ENCODE measurements at regions not wholly inside any gene's neighbourhood (a gene's known extent, or its start where the extent isn't known, plus 50 kb on each side); places are given as distances from the start of the nearest gene placed in this dataset.

- DNase-seq: no peak
- Histone ChIP-seq H3K4me3 (no peak overlapping the region), H3K36me3 (ENCODE audit: low read depth, missing control alignments) (no peaks in the 10 kb centered on the region), H3K27ac (peak overlapping the region in 1 of 2 donors; percentile 69), H3K27me3 (no peaks in the 10 kb centered on the region), H3K9me3 (no peaks in the 10 kb centered on the region), H3K4me1 (peaks cover 19% of the 10 kb centered on the region)
- intact Hi-C loops (cut with DNase I; ENCODE audit: low total_unique reads): no loop called here
- WGBS, 2 donors: 83 to 89% methylated on average over 4 of the region's 4 CpGs
- TF ChIP-seq POLR2A (IDR thresholded peaks at IDR 0.05): no peak
- TF ChIP-seq CTCF (IDR thresholded peaks at IDR 0.05): no peak
These were observed 118.7 kb downstream of the RPAP3 start for GRCh38 chr12:47586952-47587669.

GRCh38 chr12:47585507-47585906 lies 120.3 kb downstream of the RPAP3 start:
- Histone ChIP-seq H3K27me3 (no peaks in the 10 kb centered on the region), H3K9me3 (no peaks in the 10 kb centered on the region), H3K27ac (peak overlapping the region; percentile 10 to 65), H3K4me1 (peaks cover 12% of the 10 kb centered on the region), H3K4me3 (no peak overlapping the region), H3K36me3 (ENCODE audit: low read depth, missing control alignments) (no peaks in the 10 kb centered on the region)
- 52 to 80% methylated on average over 2 of the region's 2 CpGs for WGBS, 2 donors
- DNase-seq: no peak
- intact Hi-C loops (cut with DNase I; ENCODE audit: low total_unique reads): no loop called here
- TF ChIP-seq CTCF (IDR thresholded peaks at IDR 0.05): no peak

- no peak for TF ChIP-seq POLR2A (IDR thresholded peaks at IDR 0.05)
- no peak for TF ChIP-seq CTCF (IDR thresholded peaks at IDR 0.05)
- H3K4me3 ChIP-seq: no peak overlapping the region
- H3K36me3 ChIP-seq (ENCODE audit: low read depth, missing control alignments): no peaks in the 10 kb centered on the region
- H3K4me1 ChIP-seq: no peaks in the 10 kb centered on the region
- intact Hi-C loops (cut with DNase I; ENCODE audit: low total_unique reads): no loop called here
- no peak for DNase-seq
- WGBS, 2 donors: 85 to 90% methylated on average over 4 of the region's 4 CpGs
- H3K9me3 ChIP-seq: no peaks in the 10 kb centered on the region
- no peak overlapping the region for H3K27ac ChIP-seq
- no peaks in the 10 kb centered on the region for H3K27me3 ChIP-seq
These were observed 127.0 kb downstream of the RPAP3 start for GRCh38 chr12:47578836-47579235.

- no peak overlapping the region for H3K4me3 ChIP-seq
- no peak for DNase-seq
- no peaks in the 10 kb centered on the region for H3K4me1 ChIP-seq
- no peak for TF ChIP-seq CTCF (IDR thresholded peaks at IDR 0.05)
- no peak for TF ChIP-seq POLR2A (IDR thresholded peaks at IDR 0.05)
- H3K36me3 ChIP-seq (ENCODE audit: low read depth, missing control alignments): no peaks in the 10 kb centered on the region
- intact Hi-C loops (cut with DNase I; ENCODE audit: low total_unique reads): no loop called here
- H3K9me3 ChIP-seq: no peaks in the 10 kb centered on the region
- WGBS, 2 donors: 50 to 66% methylated on average over 7 of the region's 7 CpGs
- H3K27ac ChIP-seq: no peak overlapping the region
- no peaks in the 10 kb centered on the region for H3K27me3 ChIP-seq
These were observed 128.4 kb downstream of the RPAP3 start for GRCh38 chr12:47577206-47577989.
